H9 (cell line): ENCODE measurements at regions not wholly inside any gene's neighbourhood (a gene's known extent, or its start where the extent isn't known, plus 50 kb on each side); places are given as distances from the start of the nearest gene placed in this dataset.

Experiments used
- DNase-seq: peaks from one replicate; pipeline ENCODE4 v3.0.0-alpha.2; 2017
- H2AFZ ChIP-seq: one replicate; pipeline ENCODE4 v1.6.1; 2013; ENCODE audit warnings: mild to moderate bottlenecking, low read length, control low read depth, moderate library complexity
- H2AK5ac ChIP-seq: 2 replicates; pipeline ENCODE4 v1.6.1; 2013; ENCODE audit warnings: low read length, control low read depth, mixed read lengths; ENCODE audit not compliant: insufficient read length
- H2BK120ac ChIP-seq: one replicate; pipeline ENCODE4 v1.6.1; 2013; ENCODE audit warnings: low read depth, mild to moderate bottlenecking, low read length, control low read depth, inconsistent platforms; ENCODE audit not compliant: poor library complexity, severe bottlenecking
- H2BK12ac ChIP-seq: 2 replicates; pipeline ENCODE4 v1.6.1; 2013; ENCODE audit warnings: low read length, control low read depth, mixed read lengths, low read depth; ENCODE audit not compliant: insufficient read length
- H2BK15ac ChIP-seq: 2 replicates; pipeline ENCODE4 v1.6.1; 2013; ENCODE audit warnings: low read depth, low read length, control low read depth
- H2BK20ac ChIP-seq: one replicate; pipeline ENCODE4 v1.6.1; 2013; ENCODE audit warnings: low read depth, mild to moderate bottlenecking, low read length, control low read depth, inconsistent platforms; ENCODE audit not compliant: poor library complexity, severe bottlenecking
- H2BK5ac ChIP-seq: 2 replicates; pipeline ENCODE4 v1.6.1; 2013; ENCODE audit warnings: low read length, control low read depth, mixed read lengths; ENCODE audit not compliant: insufficient read length
- H3K14ac ChIP-seq: 2 replicates; pipeline ENCODE4 v1.6.1; 2013; ENCODE audit warnings: low read length, control low read depth; ENCODE audit not compliant: insufficient read depth
- H3K18ac ChIP-seq: 2 replicates; pipeline ENCODE4 v1.6.1; 2013; ENCODE audit warnings: low read depth, mild to moderate bottlenecking, mixed read lengths, low read length, control low read depth; ENCODE audit not compliant: insufficient read length
- H3K23ac ChIP-seq: 2 replicates; pipeline ENCODE4 v1.6.1; 2013; ENCODE audit warnings: low read length, control low read depth, mixed read lengths, low read depth; ENCODE audit not compliant: insufficient read length
- H3K23me2 ChIP-seq: 2 replicates; pipeline ENCODE4 v1.6.1; 2013; ENCODE audit warnings: low read depth, mild to moderate bottlenecking, mixed read lengths, low read length, control low read depth; ENCODE audit not compliant: insufficient read length, poor library complexity, severe bottlenecking
- H3K27ac ChIP-seq: 2 replicates; pipeline ENCODE4 v1.5.1; 2013; ENCODE audit warnings: low read length, control low read depth, mixed read lengths, low read depth; ENCODE audit not compliant: insufficient read length
- H3K27me3 ChIP-seq: 2 replicates; pipeline ENCODE4 v1.6.1; 2013; ENCODE audit warnings: low read length, control low read depth, inconsistent platforms; ENCODE audit not compliant: insufficient read depth
- H3K4ac ChIP-seq: 2 replicates; pipeline ENCODE4 v1.6.1; 2013; ENCODE audit warnings: low read depth, mild to moderate bottlenecking, control low read depth, inconsistent platforms, low read length, moderate library complexity
- H3K4me1 ChIP-seq: 2 replicates; pipeline ENCODE4 v1.6.1; 2013; ENCODE audit warnings: low read length, control low read depth, inconsistent platforms; ENCODE audit not compliant: insufficient read depth
- H3K4me2 ChIP-seq: 2 replicates; pipeline ENCODE4 v1.6.1; 2013; ENCODE audit warnings: low read length, control low read depth, mixed read lengths; ENCODE audit not compliant: insufficient read length, insufficient read depth
- H3K56ac ChIP-seq: 2 replicates; pipeline ENCODE4 v1.6.1; 2013; ENCODE audit warnings: low read depth, mild to moderate bottlenecking, mixed read lengths, low read length, control low read depth; ENCODE audit not compliant: insufficient read length
- H3K79me1 ChIP-seq: 2 replicates; pipeline ENCODE4 v1.6.1; 2013; ENCODE audit warnings: low read depth, mild to moderate bottlenecking, moderate library complexity, low read length, control low read depth, inconsistent platforms; ENCODE audit not compliant: insufficient read depth, poor library complexity, severe bottlenecking
- H3K79me2 ChIP-seq: 2 replicates; pipeline ENCODE4 v1.6.1; 2013; ENCODE audit warnings: low read length, control low read depth, inconsistent platforms; ENCODE audit not compliant: insufficient read depth
- H3K9ac ChIP-seq: 2 replicates; pipeline ENCODE4 v1.6.1; 2013; ENCODE audit warnings: low read length, control low read depth, mixed read lengths; ENCODE audit not compliant: insufficient read length; ENCODE audit errors: extremely low read depth
- H3K9me3 ChIP-seq: one replicate; pipeline ENCODE4 v1.6.1; 2013; ENCODE audit warnings: low read depth, low read length, inconsistent platforms; ENCODE audit not compliant: control insufficient read depth
- H3T11ph ChIP-seq: one replicate; pipeline ENCODE4 v1.6.1; 2013; ENCODE audit warnings: mild to moderate bottlenecking, low read length, control low read depth, inconsistent platforms
- H4K20me1 ChIP-seq: one replicate; pipeline ENCODE4 v1.6.1; 2013; ENCODE audit not compliant: control insufficient read depth, insufficient read length, insufficient read depth
- H4K5ac ChIP-seq: 2 replicates; pipeline ENCODE4 v1.6.1; 2013; ENCODE audit warnings: low read depth, mild to moderate bottlenecking, mixed read lengths, low read length, control low read depth; ENCODE audit not compliant: insufficient read length
- H4K8ac ChIP-seq: replicated peaks from 2 replicates; pipeline ENCODE4 v1.6.1; 2013; ENCODE audit warnings: low read length, control low read depth, mixed read lengths, low read depth; ENCODE audit not compliant: insufficient read length
- H4K91ac ChIP-seq: 2 replicates; pipeline ENCODE4 v1.6.1; 2013; ENCODE audit warnings: low read depth, mild to moderate bottlenecking, moderate library complexity, mixed read lengths, low read length, control low read depth; ENCODE audit not compliant: insufficient read length
- H3K27ac Mint-ChIP-seq, 3 experiments: 2 replicates in 2 of 3; 3 replicates in 1 of 3; pipeline ENCODE4 v1.8.0; 2020 to 2021; ENCODE audit warnings: mixed read lengths in 3 of 3, mild to moderate bottlenecking in 1 of 3, moderate library complexity in 1 of 3
- H3K27me3 Mint-ChIP-seq: 2 replicates; pipeline ENCODE4 v1.8.0; 2021; ENCODE audit warnings: low read depth, mild to moderate bottlenecking, moderate library complexity, mixed read lengths
- H3K36me3 Mint-ChIP-seq, 3 experiments: 2 replicates in 2 of 3; 3 replicates in 1 of 3; pipeline ENCODE4 v1.8.0; 2020 to 2021; ENCODE audit warnings: low read depth in 3 of 3, mixed read lengths in 3 of 3; ENCODE audit not compliant: insufficient read depth in 1 of 3
- H3K4me1 Mint-ChIP-seq, 2 experiments: 2 replicates each; pipeline ENCODE4 v1.8.0; 2020; ENCODE audit warnings: mixed read lengths in 2 of 2
- H3K4me3 Mint-ChIP-seq, 2 experiments: 2 replicates in 1 of 2; 3 replicates in 1 of 2; pipeline ENCODE4 v1.8.0; 2020 to 2021; ENCODE audit warnings: mild to moderate bottlenecking in 2 of 2, mixed read lengths in 2 of 2, moderate library complexity in 1 of 2
- H3K9me3 Mint-ChIP-seq, 2 experiments: 2 replicates in 1 of 2; 3 replicates in 1 of 2; pipeline ENCODE4 v1.8.0; 2020; ENCODE audit warnings: mild to moderate bottlenecking in 2 of 2, mixed read lengths in 2 of 2, moderate library complexity in 1 of 2
- CTCF ChIP-seq: fragments of 200-600 bp; sonication (generic); conservative IDR thresholded peaks from 3 replicates; pipeline ENCODE4 v1.8.0; 2021; ENCODE audit warnings: antibody characterized with exemption, mild to moderate bottlenecking
- WGBS: extraction: QIAGEN DNeasy Blood & Tissue Kit; methylation state at CpG from one replicate; pipeline ENCODE4 v1.1.7; 2013; ENCODE audit warnings: missing lambda C conversion rate, low lambda C conversion rate, mixed read lengths; ENCODE audit not compliant: insufficient read length; ENCODE audit errors: extremely low coverage; 5-methylcytosine and 5-hydroxymethylcytosine counted together

- Histone ChIP-seq H2AFZ (no peak overlapping the region), H2BK120ac (no peak overlapping the region), H4K20me1 (no peaks in the 10 kb centered on the region), H3K23ac (no peak overlapping the region), H3K18ac (no peak overlapping the region), H2BK5ac (no peak overlapping the region), H3K14ac (no peak overlapping the region), H3K23me2 (no peaks in the 10 kb centered on the region), H3K9me3 (no peaks in the 10 kb centered on the region), H4K91ac (no peak overlapping the region), H3K4me1 (peaks cover 6% of the 10 kb centered on the region; the same call in 1 of the 2 replicates), H3K79me1 (no peaks in the 10 kb centered on the region), H4K5ac (no peak overlapping the region), H3K27ac (no peak overlapping the region), H2AK5ac (no peak overlapping the region), H3K4ac (no peak overlapping the region), H2BK20ac (no peak overlapping the region), H3K9ac (no peak overlapping the region), H3K27me3 (no peaks in the 10 kb centered on the region), H4K8ac (no peak overlapping the region), H3K79me2 (0 out of 2 replicates have a peak, but pooled peaks cover 1% of the 10 kb centered on the region), H3K56ac (no peak overlapping the region), H2BK12ac (no peak overlapping the region), H2BK15ac (no peak overlapping the region), H3K4me2 (no peak overlapping the region), H3T11ph (no peak overlapping the region)
- Mint-ChIP-seq H3K4me1 (peaks cover 15 to 29% of the 10 kb centered on the region in 2 experiments), H3K27me3 (no peaks in the 10 kb centered on the region; the same call in 1 of the 2 replicates), H3K36me3 (peaks cover 0 to 3% (median 0%) of the 10 kb centered on the region in 3 experiments; a peak in 2 of 7 replicates), H3K9me3 (peaks cover 0 to under 1% of the 10 kb centered on the region in 2 experiments; a peak in 1 of 5 replicates), H3K4me3 (no peak overlapping the region), H3K27ac (no peak overlapping the region)
- DNase-seq: no peak
- no peak for TF ChIP-seq CTCF
- WGBS: 100% methylated on average over 1 of the region's 5 CpGs
These were observed 204.5 kb downstream of the SNX18 start for GRCh38 chr5:54721951-54722654.
